ENCODE measurements at regions not wholly inside any gene's neighbourhood (a gene's known extent, or its start where the extent isn't known, plus 50 kb on each side); places are given as distances from the start of the nearest gene placed in this dataset.

GRCh38 chr6:160882006-160882405 is 109.6 kb upstream of the MAP3K4 start:
- TF ChIP-seq, protein P1, sequence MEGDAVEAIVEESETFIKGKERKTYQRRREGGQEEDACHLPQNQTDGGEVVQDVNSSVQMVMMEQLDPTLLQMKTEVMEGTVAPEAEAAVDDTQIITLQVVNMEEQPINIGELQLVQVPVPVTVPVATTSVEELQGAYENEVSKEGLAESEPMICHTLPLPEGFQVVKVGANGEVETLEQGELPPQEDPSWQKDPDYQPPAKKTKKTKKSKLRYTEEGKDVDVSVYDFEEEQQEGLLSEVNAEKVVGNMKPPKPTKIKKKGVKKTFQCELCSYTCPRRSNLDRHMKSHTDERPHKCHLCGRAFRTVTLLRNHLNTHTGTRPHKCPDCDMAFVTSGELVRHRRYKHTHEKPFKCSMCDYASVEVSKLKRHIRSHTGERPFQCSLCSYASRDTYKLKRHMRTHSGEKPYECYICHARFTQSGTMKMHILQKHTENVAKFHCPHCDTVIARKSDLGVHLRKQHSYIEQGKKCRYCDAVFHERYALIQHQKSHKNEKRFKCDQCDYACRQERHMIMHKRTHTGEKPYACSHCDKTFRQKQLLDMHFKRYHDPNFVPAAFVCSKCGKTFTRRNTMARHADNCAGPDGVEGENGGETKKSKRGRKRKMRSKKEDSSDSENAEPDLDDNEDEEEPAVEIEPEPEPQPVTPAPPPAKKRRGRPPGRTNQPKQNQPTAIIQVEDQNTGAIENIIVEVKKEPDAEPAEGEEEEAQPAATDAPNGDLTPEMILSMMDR (IDR thresholded peaks at IDR 0.05) = no peak

GRCh38 chr6:160882791-160883279 is 108.7 kb upstream of the MAP3K4 start:
- TF ChIP-seq, protein P1 (IDR thresholded peaks at IDR 0.05) = no peak

DNA sequence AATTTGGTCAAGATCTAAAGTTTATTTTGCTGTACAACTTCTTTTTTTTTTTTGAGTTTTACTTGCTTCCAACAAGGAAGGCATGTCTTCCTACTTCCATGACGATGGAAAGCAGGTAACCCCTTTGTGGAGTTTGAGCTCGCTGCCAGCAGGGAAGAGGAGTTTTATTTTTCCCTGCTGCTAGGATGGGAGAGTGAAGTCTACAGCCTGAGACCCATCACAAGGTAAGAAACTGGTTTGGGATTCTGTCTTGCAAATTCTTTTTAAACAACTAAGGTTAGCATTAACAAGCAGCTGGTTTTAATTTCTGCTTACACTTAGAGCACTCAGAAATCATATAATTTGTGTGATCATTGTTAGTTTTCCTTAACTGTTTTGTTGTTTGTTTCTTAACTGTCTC is 108.0 kb upstream of the MAP3K4 start:
- TF ChIP-seq, protein P1 (IDR thresholded peaks at IDR 0.05) = no peak

DNA sequence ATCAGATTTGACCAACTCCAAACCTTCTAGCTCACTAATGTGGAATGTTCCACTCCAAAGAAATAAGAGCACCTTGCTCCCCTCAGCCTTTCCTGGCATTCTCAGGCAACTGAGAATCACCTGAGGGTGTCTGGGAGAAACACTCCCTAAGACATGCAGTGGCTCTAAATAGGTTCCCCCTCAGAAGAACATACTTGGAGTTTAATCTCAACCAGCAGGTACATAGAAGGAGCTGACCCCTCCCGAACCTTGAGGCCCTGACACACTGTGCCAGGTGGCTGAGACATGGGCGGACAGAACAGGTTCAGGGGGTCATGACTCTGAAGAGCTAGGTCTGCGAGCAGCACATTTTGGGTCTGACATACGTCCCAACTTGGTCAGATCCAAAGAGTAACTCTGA is 107.6 kb upstream of the MAP3K4 start:
- TF ChIP-seq, protein P1 (IDR thresholded peaks at IDR 0.05) = no peak

DNA sequence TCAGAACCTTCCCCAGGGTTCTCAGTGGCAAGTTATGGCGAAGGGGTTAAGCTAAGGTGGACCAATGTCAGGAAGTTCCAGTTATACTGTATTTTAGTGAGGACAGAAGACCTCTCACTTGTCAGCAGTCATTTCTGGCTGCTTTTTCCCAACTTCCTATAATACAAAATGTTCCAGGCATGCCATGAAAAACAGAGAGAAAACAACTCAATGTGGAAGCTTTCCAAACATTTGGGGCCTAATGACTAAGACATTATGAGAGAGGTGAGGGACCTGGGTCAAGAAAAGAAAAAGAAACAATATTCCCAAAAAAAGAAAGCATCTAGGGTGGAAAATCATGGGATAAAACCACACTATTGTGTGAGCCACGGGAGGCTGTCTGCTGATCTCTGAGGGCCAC is 99.9 kb upstream of the MAP3K4 start:
- TF ChIP-seq, protein P1 (IDR thresholded peaks at IDR 0.05) = no peak

DNA sequence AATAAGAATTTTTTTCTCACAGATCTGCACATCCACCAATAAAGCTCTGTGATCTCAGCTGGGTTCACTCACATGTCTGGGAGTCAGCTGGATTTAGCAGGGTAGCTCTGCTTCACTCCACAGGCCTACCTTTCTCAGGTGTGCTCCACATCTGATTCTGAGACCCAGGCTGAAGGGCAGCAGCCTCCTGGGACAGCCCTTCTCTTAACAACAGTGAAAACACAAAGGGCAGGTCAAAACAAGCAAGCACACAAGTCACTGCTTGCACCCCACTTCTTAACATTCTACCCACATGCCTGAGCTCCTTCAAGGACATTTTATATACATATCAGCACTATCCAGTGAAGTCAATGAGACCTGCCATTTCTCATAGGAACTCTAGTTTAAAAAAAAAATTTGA is 96.0 kb upstream of the MAP3K4 start:
- TF ChIP-seq, protein P1 (IDR thresholded peaks at IDR 0.05) = no peak

DNA sequence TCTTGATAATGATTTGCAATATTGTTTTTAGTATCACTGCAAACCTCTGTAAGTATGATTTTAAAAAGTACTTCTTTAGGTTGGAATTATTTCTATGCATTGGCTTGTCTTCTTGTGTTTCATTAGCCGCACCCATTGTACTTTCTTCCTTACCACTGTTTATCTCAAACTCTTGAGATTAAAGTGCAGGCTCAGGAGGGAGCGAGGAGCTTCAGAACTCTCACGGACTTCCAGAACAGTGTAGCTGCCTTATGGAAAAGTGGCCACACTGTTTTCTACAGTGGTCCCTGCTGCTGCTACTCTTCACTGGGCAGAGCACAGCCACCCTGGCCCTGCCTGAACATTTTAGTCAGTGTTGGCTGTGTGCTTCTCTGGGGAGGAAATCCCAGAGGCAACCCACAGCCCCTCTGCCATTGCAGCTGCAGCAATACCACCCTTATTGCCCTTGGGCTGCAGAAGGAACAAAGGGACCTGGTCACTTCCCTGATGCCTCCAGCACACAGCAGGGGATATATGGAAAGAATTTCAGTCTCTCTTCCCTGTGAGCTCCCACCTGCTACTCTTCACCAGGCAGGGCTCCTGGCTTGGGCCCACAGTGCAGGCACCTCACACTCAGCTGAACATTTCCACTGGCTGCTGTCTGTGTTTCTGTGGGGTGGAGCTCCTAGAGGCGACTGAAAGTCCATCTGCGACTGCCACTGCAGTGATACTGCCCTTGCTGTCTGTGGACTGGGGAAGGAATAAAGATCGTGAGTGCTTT is 91.7 kb upstream of the MAP3K4 start:
- TF ChIP-seq, protein P1 (IDR thresholded peaks at IDR 0.05) = no peak
